NCI-H2196 (cell line): ENCODE measurements at regions not wholly inside any gene's neighbourhood (a gene's known extent, or its start where the extent isn't known, plus 50 kb on each side); places are given as distances from the start of the nearest gene placed in this dataset.
"Not testable (repeated sequence)": the region's sequence is repeated elsewhere in the genome, so short reads cannot be mapped to it uniquely, and the experiment has no call there.

Experiments
- DNase-seq: peaks from one replicate; lab custom pipeline; 2025; ENCODE audit not compliant: unreplicated experiment; lab: John Stamatoyannopoulos, UW

DNA sequence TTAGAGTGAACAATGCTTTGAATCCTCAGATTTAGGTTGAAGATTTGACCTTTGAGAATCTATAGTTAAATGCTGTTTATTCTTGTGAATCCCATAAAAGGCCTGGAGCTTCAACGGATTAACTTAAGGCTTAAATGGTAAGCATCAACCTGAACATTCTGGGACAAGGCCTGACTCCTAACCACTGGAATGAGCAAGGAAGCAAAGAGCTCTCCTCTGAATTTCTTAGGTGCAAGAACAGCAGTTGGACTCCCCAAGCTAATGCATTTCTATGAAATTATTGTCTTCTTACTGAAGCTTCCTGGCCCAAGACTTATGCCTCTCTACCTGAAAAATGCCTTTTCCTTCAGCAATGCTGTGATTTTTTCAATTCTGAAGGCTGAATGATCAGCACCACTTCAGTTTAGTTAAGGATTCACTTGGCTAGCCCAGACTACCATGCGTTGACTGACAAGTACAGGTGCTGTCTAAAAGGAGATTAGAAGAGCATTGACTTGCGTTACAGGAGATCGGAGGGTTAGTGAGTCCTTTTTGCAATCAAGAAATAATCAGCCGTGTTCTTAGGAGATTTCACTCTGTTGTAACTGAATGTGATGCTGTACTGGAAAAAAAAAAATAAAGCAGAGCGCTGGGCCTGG, 178.5 kb downstream of the ZC3H11B start:
- no peak for DNase-seq

DNA sequence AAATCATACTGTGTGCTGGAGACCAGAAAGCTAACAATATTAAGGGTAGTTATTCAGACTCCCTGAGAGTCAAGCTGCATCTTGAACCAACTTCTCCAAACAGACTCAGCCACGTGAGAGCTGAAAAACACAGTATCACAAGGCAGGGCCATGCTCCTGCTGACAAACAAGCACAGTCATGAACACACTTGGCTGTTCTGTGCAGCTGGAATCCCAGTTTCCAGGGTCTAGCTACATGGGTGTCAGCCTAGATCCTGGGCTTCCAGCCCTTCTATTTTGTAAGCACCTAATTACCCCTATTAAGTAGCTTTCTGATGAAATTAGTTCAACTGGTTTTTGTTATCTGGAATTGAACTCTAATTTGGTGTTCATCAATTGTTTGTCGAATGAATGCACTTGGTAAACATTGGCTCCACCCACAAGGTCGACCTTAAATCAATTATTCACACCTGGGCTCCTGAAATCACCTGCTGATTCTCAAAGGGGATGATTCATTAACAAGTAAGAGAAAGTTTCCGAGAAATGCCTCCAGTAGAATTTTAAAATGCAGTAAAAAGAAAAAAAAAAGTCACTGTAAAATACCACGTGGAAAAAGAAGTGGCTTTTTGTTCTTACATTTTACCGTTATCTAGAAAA, 179.3 kb downstream of the ZC3H11B start:
- no peak for DNase-seq

DNA sequence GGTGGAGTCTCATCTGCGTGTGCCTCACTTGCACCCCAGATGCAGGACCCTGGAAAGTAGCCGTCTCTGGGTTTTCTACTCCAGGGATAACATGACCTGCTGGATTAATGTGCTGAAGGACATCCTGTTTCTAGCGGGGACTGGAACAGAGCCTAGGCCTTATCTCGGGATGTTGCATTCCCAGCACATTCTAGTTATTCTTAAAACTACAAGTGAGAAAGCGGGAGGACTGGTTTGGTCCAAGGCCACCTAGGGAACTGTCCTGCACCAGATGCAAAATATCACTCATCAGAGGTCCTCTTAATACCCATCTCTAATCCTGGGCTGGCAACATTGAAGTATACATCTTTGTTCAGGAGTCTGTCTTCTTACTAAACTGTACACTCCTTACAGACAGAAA, 179.9 kb downstream of the ZC3H11B start:
- DNase-seq = no peak

DNA sequence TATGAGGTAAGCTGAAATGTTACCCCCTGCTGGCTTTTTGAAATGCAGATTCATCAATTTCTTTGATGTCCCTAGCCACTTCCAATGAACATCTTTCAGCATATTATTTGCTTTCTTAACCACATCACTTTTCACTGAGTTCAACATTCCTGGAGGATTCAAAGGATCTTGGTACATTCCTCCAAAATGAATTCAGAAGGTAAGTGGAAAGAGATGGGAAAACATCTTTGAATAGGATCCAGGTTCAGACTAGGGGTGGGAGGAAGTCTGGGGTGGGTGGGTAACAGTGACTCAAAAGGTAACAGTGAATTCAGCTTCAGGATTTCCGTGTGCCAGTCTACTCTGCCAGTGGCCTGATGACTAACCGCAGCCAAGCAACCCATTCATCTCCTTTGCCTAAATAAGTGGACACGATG, 180.7 kb downstream of the ZC3H11B start:
- no peak for DNase-seq

DNA sequence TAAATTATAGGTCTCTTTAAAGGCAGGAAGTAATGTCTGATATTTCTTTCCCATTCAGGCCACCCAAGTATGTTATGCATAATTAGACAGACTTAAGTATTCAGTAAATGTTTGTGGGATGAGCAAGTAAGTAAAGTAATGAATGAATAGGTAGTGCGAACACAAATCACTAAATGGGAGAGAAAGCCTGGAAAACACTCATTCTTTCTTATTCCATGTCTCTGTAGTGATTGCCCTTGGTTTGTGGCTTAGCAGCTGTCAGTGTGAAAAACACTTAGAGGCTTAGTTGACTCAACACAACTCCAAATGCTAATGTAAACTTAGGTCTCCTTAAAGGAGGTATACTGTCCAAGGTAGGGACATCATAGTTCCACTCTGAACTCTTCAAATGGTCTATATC, 182.5 kb downstream of the ZC3H11B start:
- DNase-seq = no peak

DNA sequence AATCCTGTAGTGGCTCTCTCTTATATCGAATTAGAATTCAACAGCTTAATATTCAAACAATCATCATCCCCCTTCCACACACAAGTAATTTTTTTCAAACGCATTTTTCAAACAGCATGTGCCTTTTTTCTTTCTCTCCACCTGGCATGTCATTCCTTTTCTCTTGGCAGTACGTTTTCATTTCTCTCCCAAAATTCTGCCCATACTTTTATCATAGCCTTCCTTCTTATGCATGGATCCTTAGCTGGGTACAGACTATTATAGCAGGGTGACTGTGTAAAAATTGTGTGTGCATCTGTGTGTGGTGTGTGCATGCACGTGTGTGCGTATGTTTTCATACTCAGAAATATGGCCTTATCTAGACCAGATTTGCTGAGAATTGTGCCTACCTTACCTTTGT, 184.3 kb downstream of the ZC3H11B start:
- DNase-seq = no peak

DNA sequence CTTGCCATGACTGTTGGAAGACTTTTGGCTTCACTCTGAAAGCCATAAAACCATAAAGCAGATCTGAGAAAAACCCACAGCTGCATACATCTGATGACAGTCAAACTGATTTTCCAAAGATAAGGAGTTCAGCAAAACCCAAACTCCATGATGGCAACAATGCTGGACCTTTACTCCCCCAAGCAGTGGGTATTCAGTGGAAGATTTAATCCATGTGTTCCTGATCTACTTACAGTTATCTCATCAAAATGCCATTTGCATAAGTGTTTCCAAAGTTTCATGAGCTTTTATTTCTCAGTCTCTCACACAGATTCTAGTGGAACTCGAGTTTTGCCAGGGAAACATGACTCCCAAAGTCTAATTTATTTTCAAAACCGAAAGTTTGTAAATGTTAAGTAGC, 184.9 kb downstream of the ZC3H11B start:
- no peak for DNase-seq

DNA sequence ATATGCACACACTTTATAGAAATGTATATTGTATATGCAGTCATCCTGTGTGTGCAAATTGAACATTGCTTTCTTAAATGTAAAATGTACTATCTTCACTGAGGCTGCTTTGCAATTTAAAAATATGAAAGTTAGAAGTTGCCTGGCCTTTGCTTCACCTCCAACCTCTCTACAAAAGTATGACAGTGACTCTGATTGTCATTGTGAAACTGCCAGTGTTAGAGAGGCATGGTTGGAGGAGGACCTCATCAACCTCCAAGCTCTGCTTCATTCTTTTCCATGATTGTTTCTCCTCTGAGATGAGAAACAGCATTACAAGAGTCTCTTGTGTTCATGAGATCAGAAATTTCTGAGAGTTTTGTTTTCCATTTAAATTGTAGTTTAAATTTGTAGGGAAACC, 185.5 kb downstream of the ZC3H11B start:
- DNase-seq = no peak

DNA sequence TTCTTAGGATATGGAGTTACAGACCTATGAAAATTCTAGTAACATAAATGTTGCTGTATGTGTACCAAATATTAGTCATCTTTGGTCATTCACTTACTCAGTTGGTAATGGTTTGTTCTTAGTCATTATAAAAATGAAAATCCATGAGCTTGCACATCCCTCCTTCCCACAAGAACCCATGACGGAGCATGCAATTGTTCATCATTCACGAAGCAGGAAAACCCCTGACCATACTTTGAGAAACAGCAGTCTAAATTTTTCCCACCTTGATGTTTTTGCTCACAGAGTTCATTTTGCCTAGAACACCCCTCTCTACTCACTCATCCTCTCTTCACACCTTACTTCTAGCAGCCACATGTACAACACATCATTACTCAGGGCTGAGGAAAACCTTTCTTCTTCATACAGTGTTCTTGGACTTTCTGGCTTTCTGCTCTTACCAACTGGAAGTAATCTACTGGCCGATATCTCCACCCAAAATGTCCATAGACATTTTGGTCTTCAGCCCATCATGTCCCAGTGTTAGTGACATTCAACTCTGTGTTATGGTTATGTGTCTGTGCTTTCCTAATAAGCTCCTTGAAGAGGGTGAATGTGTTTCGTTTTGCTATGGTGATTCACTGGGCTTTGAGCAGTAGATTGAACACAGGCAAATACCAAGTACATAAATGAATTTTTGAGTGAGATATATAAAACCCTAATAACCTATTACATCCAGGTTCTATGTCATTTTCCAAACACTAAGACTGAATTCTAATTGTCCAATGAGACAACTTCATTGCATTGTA, 189.9 kb downstream of the ZC3H11B start:
- DNase-seq = no peak

DNA sequence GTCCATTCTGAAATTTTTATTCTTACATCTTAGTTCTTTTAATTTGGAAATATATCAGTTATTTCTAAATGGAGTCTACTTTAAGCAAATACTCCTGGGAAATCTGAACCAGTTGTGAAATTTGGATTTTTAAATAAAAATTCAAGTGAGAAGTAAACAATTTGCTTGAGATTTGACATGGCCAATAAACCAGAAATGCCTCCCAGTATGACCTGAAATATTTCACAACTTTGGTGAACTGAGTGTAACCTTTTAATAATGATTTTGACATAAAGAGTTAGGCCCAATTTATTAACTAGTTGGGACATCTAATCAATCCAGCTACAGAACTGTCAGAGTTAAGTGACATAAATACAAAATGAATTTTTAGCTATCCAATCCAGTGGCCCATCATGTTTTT, 192.0 kb downstream of the ZC3H11B start:
- no peak for DNase-seq

DNA sequence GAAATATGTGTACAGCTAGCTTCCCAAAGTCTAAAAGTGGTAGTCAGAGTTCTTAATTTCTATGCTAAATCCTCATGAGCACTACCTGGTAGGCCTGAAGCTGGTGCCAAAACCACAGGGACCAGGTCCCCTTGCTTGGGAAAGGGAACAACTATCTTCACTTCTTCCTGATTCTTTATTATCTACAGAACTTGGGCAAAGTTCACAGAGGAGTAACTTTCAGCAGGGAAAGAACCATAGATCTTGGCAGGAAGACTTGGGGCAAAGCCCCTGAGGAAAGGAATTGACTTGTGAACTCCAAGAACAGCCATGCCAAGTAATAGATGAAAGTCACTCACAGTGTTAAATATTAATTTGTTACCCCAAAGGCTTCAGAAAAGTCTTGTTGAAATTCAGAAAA, 193.0 kb downstream of the ZC3H11B start:
- no peak for DNase-seq

DNA sequence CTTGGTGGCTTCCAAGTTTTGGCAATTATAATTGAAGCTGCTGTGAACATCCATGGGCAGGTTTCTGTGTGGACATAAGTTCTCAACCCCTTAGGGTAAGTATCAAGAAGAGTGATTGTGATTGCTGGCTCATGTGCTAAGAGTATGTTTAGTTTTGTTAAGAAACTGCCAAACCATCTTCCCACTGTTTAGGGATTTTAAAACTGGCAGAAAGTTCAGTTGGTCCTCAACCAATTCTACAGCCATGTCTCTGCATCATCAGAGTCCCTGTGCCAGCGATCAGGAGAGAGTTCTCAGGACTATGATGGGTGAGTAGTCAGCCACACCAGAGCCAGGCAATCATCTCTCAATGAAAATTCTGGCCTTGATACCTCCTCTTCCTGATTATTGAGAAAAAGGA, 193.8 kb downstream of the ZC3H11B start:
- DNase-seq = no peak

DNA sequence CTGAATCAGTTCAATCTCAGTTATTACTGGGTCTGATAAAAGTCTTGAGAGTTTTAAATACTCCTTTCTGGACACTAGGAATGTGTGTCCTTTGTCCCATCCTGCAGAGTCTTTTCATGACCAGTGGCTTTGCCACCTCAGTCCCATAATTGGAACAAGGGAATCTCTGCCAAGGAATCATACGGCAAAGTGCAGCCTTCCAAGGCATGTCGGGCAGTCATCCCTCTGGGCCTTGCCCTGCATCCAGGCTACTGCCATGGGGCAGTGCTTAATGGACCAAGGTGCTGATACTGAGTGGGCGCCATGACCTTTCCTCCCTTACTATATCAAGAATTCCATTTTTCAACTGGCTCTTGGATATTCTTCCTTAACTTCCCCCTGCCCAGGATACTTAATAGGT, 195.3 kb downstream of the ZC3H11B start:
- no peak for DNase-seq

DNA sequence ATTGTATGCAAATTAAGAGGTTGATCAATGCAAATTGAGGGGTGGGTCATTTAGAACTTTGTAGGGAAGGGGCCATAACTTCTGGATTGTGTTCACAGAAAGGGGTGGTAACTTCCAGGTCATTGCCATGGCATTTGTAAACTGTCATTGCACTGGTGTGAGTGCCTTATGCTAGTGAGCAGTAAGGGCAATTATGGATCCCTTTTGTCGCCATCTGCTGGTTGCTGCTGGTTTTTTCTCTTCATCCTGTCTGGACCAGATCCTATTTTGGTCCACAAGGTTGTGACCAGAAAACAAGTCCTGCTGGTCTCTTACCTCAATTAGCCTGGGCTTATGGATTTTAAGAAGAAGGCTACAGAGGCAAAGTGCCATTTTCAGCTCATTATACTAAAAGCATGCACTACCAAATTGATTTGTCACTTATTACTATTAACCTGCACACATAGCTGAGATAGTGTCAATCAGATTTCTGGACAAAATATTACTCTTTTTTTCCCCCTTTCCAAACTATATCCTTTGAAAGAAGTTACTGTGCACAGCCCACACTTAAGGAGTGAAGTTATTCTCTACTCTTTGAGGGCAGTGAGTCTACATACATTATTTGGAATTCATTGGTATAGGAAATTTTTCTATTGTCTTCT, 196.2 kb downstream of the ZC3H11B start:
- peak; percentile 58 for DNase-seq

DNA sequence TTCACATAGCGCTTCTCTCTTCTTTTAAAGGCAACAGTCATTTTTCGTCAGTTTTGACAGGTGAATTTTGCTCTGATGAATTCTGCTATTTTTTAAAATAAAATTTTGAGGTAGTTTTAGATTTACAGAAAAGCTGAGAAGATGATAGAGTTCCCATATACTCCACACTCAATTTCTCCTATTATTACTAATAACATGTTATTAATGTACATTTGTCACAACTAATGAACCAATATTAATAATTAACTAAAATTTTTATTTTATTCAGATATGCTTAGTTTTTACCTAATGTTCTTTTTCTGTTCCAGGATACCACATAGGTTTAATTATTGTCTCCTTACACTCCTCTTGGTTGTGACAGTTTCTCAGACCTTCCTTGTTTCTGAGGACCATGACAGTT, 197.0 kb downstream of the ZC3H11B start:
- no peak for DNase-seq

DNA sequence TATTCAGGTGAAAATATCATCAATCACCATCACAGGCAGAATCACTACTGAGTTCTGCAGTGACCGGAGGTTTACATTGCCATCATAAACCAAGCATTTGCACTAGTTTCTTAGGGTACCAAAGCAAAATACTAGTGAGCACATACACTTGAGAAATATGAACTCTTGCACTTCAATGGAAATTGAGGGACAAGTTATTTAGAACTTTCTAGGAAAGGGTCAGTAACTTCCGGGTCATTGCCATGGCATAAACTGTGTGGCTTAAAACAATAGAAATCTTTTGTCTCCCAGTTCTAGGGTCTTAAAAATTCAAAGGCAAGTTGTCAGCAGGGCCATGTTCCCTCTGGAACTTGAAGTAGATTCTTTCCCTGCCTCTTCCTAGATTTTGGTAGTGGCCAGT, 197.5 kb downstream of the ZC3H11B start:
- DNase-seq = no peak

DNA sequence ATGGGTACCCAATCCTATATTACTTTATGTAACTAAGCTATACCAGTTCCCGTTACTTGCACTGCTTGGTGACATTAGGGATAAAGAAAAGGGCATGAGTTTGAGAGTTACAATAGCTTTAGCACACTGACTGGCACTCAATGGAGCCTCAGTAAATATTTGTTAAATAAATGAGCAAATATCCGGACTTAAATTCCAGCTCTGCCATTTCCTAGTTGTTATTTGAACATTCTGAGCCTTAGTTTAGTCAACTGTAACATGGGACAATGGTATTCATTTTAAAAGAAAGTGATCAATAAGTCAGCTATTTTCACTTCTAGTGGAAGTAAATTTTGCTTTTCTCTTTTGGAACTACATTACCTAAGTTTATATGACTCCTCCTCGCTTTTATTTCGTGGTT, 198.7 kb downstream of the ZC3H11B start:
- DNase-seq = no peak

DNA sequence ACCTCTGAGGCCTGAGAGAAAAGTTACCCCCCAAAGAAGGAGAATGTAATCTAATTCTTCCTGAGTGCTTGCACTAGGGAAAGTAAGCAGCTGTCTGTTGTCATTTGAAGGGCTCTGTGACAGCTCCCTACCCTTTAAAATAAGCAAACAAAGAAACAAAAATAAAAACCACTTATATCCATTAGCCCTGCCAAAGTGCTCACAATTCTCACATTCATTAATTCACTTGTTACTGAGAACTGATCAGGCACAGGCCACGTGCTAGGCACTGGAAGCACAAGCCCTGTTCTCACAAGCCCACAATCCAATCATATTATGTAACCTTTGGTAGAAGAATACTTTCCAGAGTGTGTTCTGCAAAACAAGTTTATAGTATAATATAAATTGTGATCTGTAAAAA, 199.4 kb downstream of the ZC3H11B start:
- DNase-seq = no peak

DNA sequence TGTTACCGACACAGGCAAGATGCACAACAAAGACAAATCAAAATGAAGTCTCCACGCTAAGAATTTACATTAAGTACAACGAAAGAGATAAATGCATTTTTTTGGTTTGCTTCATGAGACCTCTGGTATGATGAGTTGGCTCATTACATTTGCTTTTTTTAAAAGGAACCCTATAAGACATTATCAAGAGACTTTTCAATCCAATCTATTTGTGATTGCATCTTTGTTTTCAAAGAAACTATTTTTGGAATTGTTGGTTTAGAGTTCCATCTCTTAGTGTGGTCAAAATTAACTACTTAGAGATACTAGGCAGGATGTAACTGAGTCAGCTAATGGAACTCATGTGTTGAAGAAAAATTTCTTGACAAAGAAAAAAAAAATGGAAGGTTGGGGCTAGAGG, 200.1 kb downstream of the ZC3H11B start:
- DNase-seq = no peak

DNA sequence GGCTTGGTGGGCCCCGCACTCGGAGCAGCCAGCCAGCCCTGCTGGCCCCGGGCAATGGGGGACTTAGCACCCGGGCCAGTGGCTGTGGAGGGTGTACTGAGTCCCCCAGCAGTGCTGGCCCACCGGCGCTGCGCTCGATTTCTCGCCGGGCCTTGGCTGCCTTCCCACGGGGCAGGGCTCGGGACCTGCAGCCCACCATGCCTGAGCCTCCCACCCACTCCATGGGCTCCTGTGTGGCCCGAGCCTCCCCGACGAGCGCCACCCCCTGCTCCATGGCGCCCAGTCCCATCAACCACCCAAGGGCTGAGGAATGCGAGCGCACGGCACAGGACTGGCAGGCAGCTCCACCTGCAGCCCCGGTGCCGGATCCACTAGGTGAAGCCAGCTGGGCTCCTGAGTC, 202.2 kb downstream of the ZC3H11B start:
- not testable (repeated sequence) for DNase-seq

DNA sequence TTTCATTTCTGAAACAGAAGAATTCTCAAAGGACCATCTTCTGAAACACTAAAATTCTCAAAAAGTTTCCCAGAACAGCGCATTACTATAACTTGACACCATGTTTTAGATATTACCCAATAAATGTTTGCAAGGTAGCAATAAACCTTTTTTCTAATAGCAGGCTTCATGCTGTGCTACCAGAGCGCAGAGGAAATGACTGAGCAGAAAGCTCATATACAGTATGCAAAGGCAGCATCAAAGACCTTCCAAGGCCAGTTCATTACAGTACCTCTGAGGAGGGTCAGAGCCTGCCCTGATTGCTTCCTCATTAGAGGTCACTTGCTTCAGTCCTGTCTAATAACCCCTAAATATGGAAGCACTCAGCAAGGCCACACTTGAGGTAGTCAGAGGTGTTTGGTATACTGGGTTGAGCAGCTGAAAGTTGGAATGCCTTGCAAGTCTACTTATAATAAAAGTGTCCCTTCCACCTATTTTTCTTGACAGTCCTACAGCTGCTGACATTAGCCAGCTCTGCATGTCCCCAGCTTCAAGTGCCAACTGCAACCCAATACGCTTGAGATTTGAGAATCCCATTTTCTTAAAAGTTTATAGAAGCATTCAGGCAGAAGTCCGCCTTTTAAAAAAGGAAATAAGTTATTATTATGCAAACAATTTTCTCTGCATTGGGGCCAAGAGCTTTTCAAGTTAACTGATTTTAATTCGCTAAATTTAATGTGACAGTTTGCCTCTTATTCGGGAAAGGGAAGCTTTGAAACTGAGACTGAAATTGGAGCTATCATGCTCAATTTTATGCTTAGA, 207.2 kb downstream of the ZC3H11B start:
- DNase-seq = no peak
